GM12874 (cell line): ENCODE measurements at regions not wholly inside any gene's neighbourhood (a gene's known extent, or its start where the extent isn't known, plus 50 kb on each side); places are given as distances from the start of the nearest gene placed in this dataset.

ENCODE experiments used
- TF ChIP-seq, protein P1 (sequence below): IDR thresholded peaks from 2 replicates; pipeline ENCODE4 v1.5.1; 2011; ENCODE audit warnings: low read depth, mild to moderate bottlenecking, control low read depth, low read length, moderate library complexity; ENCODE audit not compliant: insufficient read depth

- TF ChIP-seq, protein P1, sequence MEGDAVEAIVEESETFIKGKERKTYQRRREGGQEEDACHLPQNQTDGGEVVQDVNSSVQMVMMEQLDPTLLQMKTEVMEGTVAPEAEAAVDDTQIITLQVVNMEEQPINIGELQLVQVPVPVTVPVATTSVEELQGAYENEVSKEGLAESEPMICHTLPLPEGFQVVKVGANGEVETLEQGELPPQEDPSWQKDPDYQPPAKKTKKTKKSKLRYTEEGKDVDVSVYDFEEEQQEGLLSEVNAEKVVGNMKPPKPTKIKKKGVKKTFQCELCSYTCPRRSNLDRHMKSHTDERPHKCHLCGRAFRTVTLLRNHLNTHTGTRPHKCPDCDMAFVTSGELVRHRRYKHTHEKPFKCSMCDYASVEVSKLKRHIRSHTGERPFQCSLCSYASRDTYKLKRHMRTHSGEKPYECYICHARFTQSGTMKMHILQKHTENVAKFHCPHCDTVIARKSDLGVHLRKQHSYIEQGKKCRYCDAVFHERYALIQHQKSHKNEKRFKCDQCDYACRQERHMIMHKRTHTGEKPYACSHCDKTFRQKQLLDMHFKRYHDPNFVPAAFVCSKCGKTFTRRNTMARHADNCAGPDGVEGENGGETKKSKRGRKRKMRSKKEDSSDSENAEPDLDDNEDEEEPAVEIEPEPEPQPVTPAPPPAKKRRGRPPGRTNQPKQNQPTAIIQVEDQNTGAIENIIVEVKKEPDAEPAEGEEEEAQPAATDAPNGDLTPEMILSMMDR: no peak
Observed at GRCh38 chr6:82616386-82617028, 252.9 kb downstream of the TPBG start.

DNA sequence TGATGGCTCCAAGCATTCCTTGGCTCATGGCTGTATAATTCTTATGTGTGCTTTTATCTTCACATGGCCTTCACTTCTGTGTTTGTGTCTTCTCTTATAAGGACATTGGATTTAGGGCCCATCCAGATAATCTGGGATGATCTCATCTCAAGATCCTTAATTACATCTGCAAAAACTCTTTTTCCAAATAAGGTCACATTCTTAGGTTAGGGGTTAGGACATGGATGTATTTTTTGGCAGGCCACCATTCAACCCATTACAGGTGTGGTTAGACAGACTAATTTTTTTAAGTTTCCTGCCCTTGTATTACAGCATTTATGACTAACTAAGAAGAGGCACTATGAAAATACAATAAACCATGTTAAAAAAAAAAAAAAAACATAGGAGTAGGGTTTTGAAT lies 254.0 kb downstream of the TPBG start:
- TF ChIP-seq, protein P1: no peak

- TF ChIP-seq, protein P1: no peak
Observed at GRCh38 chr6:82619573-82619972, 256.0 kb downstream of the TPBG start.

GRCh38 chr6:82622461-82622860 lies 258.8 kb downstream of the TPBG start:
- TF ChIP-seq, protein P1: no peak

DNA sequence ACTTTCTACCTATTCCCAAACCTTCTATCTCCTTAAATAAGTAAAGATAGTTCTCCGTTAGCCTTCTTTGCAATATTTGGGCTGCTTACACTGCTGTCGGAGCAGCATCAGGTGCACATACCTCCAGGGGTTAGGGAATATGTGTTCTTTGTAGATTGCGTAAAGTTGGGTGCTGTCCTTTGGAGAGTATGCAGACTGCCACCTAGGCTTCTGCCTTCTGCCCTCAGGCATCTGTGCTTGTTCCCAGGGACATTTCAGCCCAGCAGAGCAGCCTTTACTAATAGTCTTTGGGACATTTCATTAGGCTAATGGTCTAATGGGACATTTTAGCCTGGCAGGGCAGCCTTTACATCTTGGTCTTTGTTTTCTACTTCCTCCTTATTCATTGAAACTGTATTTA lies 260.6 kb downstream of the TPBG start:
- TF ChIP-seq, protein P1: no peak

DNA sequence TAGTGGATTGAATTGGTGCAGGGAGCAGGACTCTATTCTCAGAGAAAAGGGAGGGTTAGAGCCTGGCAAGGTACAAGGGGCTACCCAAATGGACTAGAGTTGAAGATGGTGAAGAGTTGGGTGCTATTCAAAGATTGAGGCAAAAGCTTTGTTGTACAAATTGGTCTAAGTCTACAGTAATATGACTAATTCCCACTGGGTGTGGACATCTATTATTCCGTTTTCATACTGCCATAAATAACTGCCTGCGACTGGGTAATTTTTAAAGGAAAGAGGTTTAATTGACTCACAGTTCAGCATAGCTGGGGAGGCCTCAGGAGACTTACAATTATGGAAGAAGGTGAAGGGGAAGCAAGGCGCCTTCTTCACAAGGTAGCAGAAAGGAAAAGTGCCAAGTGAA lies 266.3 kb downstream of the TPBG start:
- TF ChIP-seq, protein P1: no peak

- TF ChIP-seq, protein P1: no peak
Observed at GRCh38 chr6:82641677-82642076, 278.1 kb downstream of the TPBG start.
